SW 1271 (cell line): ENCODE measurements at regions not wholly inside any gene's neighbourhood (a gene's known extent, or its start where the extent isn't known, plus 50 kb on each side); places are given as distances from the start of the nearest gene placed in this dataset.
"Not testable (repeated sequence)": the region's sequence is repeated elsewhere in the genome, so short reads cannot be mapped to it uniquely, and the experiment has no call there.

Source experiments
- DNase-seq, 2 experiments: peaks; one replicate each; lab custom pipeline; 2025; lab: John Stamatoyannopoulos, UW

DNA sequence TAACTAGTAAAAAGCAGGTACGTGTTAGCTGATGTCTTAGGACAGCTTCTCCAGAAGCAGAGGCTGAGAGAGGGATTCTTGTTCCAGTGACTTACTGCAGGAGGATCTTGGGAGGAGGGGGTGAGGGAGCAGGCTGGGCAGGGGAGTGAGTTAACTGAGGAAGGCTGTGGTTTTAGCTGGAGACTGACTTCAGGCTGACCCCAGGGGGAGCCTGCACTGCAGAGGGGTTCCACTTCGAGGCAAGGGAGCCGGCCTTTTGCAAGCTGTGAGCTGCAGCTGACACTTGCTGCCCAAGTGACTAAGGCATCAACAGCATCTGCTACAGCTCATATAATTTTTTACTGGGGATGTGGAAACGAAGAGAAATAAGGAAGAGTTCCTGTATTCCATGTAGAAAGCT, 50.4 kb upstream of the SOD1 start:
- DNase-seq: no peak

GRCh38 chr21:31607791-31608190, 51.7 kb upstream of the SOD1 start:
- no peak for DNase-seq

- DNase-seq: no peak
Observed at GRCh38 chr21:31606081-31606874, 53.2 kb upstream of the SOD1 start.

GRCh38 chr21:31604591-31605190, 54.8 kb upstream of the SOD1 start:
- peak in 1 of 2 experiments; percentile 60 for DNase-seq

DNA sequence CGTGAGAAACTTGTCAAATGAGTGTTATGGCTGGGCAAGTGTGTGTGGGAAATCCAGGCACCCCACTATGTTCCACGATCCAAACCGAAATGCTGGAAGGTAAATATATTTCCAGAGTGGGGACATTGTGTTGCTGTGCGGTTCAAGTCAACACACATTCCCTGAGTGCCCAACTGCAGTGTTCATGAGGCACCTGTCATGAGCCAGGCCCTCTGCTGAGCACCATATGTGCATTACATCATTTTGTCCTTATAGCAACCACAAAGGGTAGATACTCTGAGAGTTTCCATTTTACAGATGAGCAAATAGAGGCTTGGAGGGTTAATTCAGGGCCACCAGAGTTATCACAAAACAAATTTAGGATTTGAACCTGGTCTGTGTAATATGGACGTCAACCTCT, 59.9 kb upstream of the SOD1 start:
- no peak for DNase-seq

DNA sequence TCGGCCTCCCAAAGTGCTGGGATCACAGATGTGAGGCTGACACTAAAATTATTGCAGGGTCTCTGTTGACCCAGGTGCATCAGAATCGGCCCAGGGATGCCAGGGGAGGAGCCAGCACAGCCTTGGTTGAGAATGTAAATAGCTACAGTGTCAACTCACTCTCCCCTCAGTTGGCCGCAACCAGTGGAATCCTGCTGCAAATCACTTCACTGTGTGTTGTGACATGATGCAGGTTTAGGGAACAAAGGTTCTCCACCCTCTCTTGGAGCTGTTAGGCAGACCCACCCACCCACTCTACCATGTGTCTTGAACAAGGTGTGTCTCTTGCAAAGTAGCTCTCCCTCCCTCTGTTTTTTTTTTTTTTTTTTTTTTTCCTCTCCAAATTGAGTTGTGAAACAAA, 60.5 kb upstream of the SOD1 start:
- DNase-seq: no peak

- no peak for DNase-seq
Observed at GRCh38 chr21:31597683-31598082, 61.8 kb upstream of the SOD1 start.

DNA sequence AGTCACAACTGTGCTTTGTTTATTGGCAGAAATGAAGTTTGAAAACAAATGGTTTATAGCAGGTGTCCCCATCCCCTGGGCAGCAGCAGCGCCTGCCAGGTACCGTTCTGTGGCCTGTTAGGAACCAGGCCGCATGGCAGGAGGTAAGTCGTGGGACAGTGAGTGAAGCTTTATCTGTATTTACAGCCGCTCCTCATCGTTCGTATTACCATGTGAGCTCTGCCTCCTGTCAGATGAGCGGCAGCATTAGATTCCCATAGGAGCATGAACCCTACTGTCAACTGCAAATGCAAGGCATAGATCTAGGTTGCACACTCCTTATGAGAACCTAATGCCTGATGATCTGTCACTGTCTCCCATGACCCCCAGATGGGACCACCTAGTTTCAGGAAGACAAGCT, 63.4 kb upstream of the SOD1 start:
- DNase-seq: no peak

- DNase-seq: no peak
Observed at GRCh38 chr21:31594726-31595125, 64.8 kb upstream of the SOD1 start.

- DNase-seq: no peak
Observed at GRCh38 chr21:31594279-31594678, 65.2 kb upstream of the SOD1 start.

GRCh38 chr21:31592963-31593560, 66.4 kb upstream of the SOD1 start:
- DNase-seq: no peak

- no peak for DNase-seq
Observed at GRCh38 chr21:31592516-31592915, 67.0 kb upstream of the SOD1 start.

- no peak for DNase-seq
Observed at GRCh38 chr21:31589820-31590219, 69.7 kb upstream of the SOD1 start.

DNA sequence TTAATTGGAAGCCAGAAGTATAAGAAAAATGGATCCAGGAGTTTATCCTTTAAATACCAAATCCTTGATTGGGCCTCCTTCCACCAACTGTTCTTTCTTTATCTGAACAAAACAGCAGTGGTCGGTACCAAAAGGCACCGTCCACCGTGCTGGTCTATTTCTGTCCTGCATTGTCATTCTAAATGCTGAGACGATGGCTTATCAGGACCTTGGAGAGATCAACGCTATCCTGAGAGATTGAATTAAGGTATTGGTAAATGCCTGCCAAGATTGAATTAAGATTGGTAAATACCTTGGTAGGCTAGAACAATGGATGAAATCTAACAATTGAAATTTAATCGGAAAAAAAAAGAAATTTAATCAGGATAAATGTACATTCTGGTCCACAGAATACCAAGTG, 73.4 kb upstream of the SOD1 start:
- no peak for DNase-seq

- DNase-seq: not testable (repeated sequence)
Observed at GRCh38 chr21:31583937-31584336, 75.6 kb upstream of the SOD1 start.

- no peak for DNase-seq
Observed at GRCh38 chr21:31583498-31583897, 76.0 kb upstream of the SOD1 start.

GRCh38 chr21:31580866-31581276, 78.6 kb upstream of the SOD1 start:
- peak in 1 of 2 experiments; percentile 46 for DNase-seq

DNA sequence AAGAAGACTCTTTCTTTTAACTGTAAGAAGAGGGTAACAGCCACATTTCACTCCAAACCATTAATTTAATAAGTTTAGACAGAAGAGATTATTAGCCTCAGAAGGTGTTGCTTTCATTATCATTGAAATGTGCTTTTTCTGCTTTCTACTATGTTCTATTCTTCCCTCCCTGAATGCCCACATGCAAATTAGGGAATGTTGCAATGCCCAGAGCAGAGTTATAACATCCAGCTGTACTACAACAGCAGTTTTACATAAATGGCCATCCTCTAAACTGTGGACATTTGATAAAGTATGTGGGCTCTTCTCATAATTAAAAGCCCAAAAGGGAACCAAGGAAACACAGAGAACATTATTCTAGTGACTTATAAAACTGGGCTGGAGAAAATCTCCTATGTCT, 82.2 kb upstream of the SOD1 start:
- no peak for DNase-seq

DNA sequence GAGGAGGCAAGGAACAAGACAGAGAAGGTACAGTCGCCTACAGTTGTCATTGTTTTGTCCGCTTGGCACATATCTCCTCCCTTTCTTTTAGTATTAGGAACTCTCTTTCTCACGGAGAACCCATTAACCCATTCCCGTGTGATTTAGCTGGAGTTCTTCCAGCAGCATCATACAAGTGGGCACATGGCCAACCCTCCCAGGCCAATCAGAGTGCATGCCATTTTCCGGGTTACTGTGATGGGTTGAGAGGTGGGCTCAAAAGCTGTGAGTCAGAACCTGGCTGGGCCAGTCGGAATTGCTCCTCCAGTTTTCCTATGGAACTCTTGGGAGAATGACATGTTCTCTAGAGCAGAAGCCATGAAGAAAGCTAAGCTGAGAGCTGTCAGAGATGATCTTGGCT, 83.1 kb upstream of the SOD1 start:
- no peak for DNase-seq

- no peak for DNase-seq
Observed at GRCh38 chr21:31573217-31573616, 86.3 kb upstream of the SOD1 start.

- DNase-seq: no peak
Observed at GRCh38 chr21:31571879-31572278, 87.6 kb upstream of the SOD1 start.

- DNase-seq: no peak
Observed at GRCh38 chr21:31570824-31571566, 88.5 kb upstream of the SOD1 start.

GRCh38 chr21:31566611-31567010, 92.9 kb upstream of the SOD1 start:
- DNase-seq: no peak
